ENCODE measurements at regions not wholly inside any gene's neighbourhood (a gene's known extent, or its start where the extent isn't known, plus 50 kb on each side); places are given as distances from the start of the nearest gene placed in this dataset.

- no peak for DNase-seq
Observed at GRCh38 chr5:152337484-152337883, 67.6 kb downstream of the NMUR2 start.

- DNase-seq = no peak
Observed at GRCh38 chr5:152335461-152335860, 69.6 kb downstream of the NMUR2 start.

- no peak for DNase-seq
Observed at GRCh38 chr5:152332716-152333460, 72.2 kb downstream of the NMUR2 start.

- no peak for DNase-seq
Observed at GRCh38 chr5:152331718-152332117, 73.4 kb downstream of the NMUR2 start.

- DNase-seq = no peak
Observed at GRCh38 chr5:152331006-152331405, 74.1 kb downstream of the NMUR2 start.

- DNase-seq = no peak
Observed at GRCh38 chr5:152329761-152330283, 75.3 kb downstream of the NMUR2 start.

GRCh38 chr5:152329207-152329606 is 75.9 kb downstream of the NMUR2 start:
- no peak for DNase-seq

GRCh38 chr5:152315942-152316341 is 89.1 kb downstream of the NMUR2 start:
- no peak for DNase-seq

GRCh38 chr5:152314196-152314829 is 90.8 kb downstream of the NMUR2 start:
- DNase-seq = no peak

GRCh38 chr5:152309926-152310450 is 95.1 kb downstream of the NMUR2 start:
- no peak for DNase-seq

GRCh38 chr5:152306386-152306785 is 98.7 kb downstream of the NMUR2 start:
- no peak for DNase-seq

- no peak for DNase-seq
Observed at GRCh38 chr5:152305525-152305924, 99.6 kb downstream of the NMUR2 start.

GRCh38 chr5:152303841-152304240 is 101.2 kb downstream of the NMUR2 start:
- no peak for DNase-seq

- DNase-seq = no peak
Observed at GRCh38 chr5:152297866-152298265, 107.2 kb downstream of the NMUR2 start.

- DNase-seq = no peak
Observed at GRCh38 chr5:152293189-152293588, 111.9 kb downstream of the NMUR2 start.

GRCh38 chr5:152290181-152290580 is 114.9 kb downstream of the NMUR2 start:
- no peak for DNase-seq

GRCh38 chr5:152288917-152289595 is 116.0 kb downstream of the NMUR2 start:
- DNase-seq = no peak

- no peak for DNase-seq
Observed at GRCh38 chr5:152288499-152288898, 116.6 kb downstream of the NMUR2 start.

GRCh38 chr5:152285764-152286163 is 119.3 kb downstream of the NMUR2 start:
- no peak for DNase-seq

- DNase-seq = no peak
Observed at GRCh38 chr5:152282331-152282730, 122.7 kb downstream of the NMUR2 start.

- DNase-seq = no peak
Observed at GRCh38 chr5:152277936-152278335, 127.1 kb downstream of the NMUR2 start.

GRCh38 chr5:152274224-152274623 is 130.9 kb downstream of the NMUR2 start:
- no peak for DNase-seq

GRCh38 chr5:152271420-152271819 is 133.7 kb downstream of the NMUR2 start:
- peak; percentile 9 for DNase-seq

- DNase-seq = no peak
Observed at GRCh38 chr5:152270096-152270495, 135.0 kb downstream of the NMUR2 start.
